ENCODE measurements at regions not wholly inside any gene's neighbourhood (a gene's known extent, or its start where the extent isn't known, plus 50 kb on each side); places are given as distances from the start of the nearest gene placed in this dataset.

DNA sequence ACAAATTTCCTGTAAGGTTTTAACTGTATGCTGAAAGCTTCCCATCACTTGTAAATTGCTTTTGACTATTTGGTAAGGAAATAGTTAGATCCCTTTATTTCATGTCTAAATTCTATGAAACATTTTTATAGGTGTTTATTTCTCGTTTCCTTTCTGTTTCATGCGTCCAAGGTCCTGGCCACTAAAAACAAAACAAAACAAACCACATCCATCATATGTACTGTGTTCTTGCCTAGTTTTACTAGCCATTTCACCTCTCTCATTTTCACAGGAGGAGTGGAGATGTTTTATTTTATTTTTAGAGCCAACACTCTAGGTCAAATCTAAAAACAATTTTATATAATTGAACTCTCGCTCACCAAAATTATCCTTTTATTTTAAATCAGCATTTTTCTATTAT is 375.2 kb upstream of the CTSO start:
- 88% methylated on average over 3 of the region's 3 CpGs for WGBS
- Histone ChIP-seq H3K27ac (replicated peaks in 1 of 4) (no peak overlapping the region), H3K36me3 (no peaks in the 10 kb centered on the region), H3K4me3 (no peak overlapping the region), H3K9me3 (no peaks in the 10 kb centered on the region), H3K27me3 (no peaks in the 10 kb centered on the region), H3K4me1 (no peaks in the 10 kb centered on the region)
- DNase-seq (ENCODE audit: extremely low spot score), result no peak
- TF ChIP-seq EP300 (IDR thresholded peaks at IDR 0.05), result no peak
- no peak for TF ChIP-seq POLR2AphosphoS5 (IDR thresholded peaks at IDR 0.05)
- TF ChIP-seq, protein P1, sequence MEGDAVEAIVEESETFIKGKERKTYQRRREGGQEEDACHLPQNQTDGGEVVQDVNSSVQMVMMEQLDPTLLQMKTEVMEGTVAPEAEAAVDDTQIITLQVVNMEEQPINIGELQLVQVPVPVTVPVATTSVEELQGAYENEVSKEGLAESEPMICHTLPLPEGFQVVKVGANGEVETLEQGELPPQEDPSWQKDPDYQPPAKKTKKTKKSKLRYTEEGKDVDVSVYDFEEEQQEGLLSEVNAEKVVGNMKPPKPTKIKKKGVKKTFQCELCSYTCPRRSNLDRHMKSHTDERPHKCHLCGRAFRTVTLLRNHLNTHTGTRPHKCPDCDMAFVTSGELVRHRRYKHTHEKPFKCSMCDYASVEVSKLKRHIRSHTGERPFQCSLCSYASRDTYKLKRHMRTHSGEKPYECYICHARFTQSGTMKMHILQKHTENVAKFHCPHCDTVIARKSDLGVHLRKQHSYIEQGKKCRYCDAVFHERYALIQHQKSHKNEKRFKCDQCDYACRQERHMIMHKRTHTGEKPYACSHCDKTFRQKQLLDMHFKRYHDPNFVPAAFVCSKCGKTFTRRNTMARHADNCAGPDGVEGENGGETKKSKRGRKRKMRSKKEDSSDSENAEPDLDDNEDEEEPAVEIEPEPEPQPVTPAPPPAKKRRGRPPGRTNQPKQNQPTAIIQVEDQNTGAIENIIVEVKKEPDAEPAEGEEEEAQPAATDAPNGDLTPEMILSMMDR (IDR thresholded peaks at IDR 0.05), result no peak
- no peak for TF ChIP-seq POLR2A (IDR thresholded peaks at IDR 0.05; ENCODE audit: low read depth)
- intact Hi-C loops (cut with DNase I), result no loop called here

DNA sequence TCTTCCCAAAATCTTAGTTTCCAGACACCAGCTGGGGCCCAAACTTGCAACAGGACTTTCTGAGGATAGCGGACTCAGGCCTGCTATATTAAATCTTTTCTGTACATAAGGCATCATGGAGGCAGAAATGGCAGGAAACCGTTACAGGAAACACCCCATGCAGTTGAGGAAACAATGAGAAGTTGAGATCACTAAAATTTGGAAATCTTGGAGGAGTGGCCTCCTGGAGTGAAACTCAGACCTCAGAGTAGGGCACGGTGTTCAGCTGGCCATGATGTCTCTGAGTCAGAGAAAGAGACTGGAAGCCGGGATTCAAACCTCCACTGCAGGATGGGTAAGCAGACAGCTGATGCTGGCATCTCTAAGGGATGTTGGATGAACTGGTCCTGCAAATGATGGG is 372.6 kb upstream of the CTSO start:
- H3K36me3 ChIP-seq, result no peaks in the 10 kb centered on the region
- no peaks in the 10 kb centered on the region for H3K4me1 ChIP-seq
- no peaks in the 10 kb centered on the region for H3K9me3 ChIP-seq
- WGBS, result 78% methylated on average over 3 of the region's 4 CpGs
- TF ChIP-seq POLR2AphosphoS5 (IDR thresholded peaks at IDR 0.05) (no peak), POLR2A (IDR thresholded peaks at IDR 0.05; ENCODE audit: low read depth) (no peak), EP300 (IDR thresholded peaks at IDR 0.05) (no peak)
- TF ChIP-seq, protein P1 (IDR thresholded peaks at IDR 0.05), result no peak
- DNase-seq (ENCODE audit: extremely low spot score), result no peak
- intact Hi-C loops (cut with DNase I), result no loop called here
- no peaks in the 10 kb centered on the region for H3K27me3 ChIP-seq
- H3K4me3 ChIP-seq, result no peak overlapping the region
- H3K27ac ChIP-seq (replicated peaks in 1 of 4), result no peak overlapping the region

DNA sequence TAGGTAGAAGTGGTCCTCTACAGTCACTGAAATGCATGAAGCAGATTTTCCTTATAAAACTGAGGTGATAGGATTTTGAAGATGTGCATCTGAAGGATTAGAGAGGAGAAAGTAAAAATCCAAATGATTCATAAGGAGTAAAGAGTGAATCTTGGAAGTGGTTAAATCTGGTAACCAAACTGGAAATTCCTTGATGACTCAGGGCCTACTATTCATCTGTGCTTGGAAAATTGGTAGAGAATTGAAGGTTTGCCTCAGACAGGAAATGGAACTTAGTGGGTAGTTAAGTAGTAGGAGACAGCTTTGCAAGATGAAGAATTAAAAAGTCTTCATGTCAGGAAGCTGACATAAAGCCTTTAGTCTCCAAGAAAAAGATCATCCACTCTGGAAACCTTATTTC is 368.9 kb upstream of the CTSO start:
- Histone ChIP-seq H3K4me1 (no peaks in the 10 kb centered on the region), H3K9me3 (peaks cover 0 to 1% (median 0%) of the 10 kb centered on the region in 4 donors), H3K4me3 (no peak overlapping the region), H3K27ac (replicated peaks in 1 of 4) (no peak overlapping the region), H3K27me3 (no peaks in the 10 kb centered on the region), H3K36me3 (no peaks in the 10 kb centered on the region)
- DNase-seq (ENCODE audit: extremely low spot score), result no peak
- intact Hi-C loops (cut with DNase I), result no loop called here
- TF ChIP-seq POLR2A (IDR thresholded peaks at IDR 0.05; ENCODE audit: low read depth) (no peak), POLR2AphosphoS5 (IDR thresholded peaks at IDR 0.05) (no peak), EP300 (IDR thresholded peaks at IDR 0.05) (no peak)
- TF ChIP-seq, protein P1 (IDR thresholded peaks at IDR 0.05), result no peak

DNA sequence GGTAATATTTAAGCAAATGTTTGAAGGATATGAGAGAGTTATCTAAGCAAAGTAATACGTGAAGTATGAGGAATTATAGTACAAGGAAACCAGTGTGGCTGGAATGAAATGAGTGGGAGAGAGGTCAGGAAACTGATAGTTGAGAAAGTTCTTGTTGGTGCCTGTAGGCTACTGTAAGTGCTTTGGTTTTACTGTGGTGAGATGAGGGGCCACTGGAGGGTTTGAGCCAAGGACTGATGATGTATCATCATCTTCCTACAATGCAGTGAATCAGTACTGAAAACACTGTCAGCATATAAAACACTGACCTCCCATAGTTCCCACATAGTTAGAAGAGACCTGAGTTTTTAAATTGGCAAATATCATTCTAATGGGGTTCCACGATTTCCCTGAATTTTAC is 367.5 kb upstream of the CTSO start:
- H3K9me3 ChIP-seq, result peaks cover 0 to 10% (median 3%) of the 10 kb centered on the region in 4 donors
- H3K36me3 ChIP-seq, result no peaks in the 10 kb centered on the region
- intact Hi-C loops (cut with DNase I), result no loop called here
- WGBS, result 87% methylated on average over 2 of the region's 2 CpGs
- DNase-seq (ENCODE audit: extremely low spot score), result no peak
- H3K4me1 ChIP-seq, result no peaks in the 10 kb centered on the region
- H3K27me3 ChIP-seq, result no peaks in the 10 kb centered on the region
- H3K4me3 ChIP-seq, result no peak overlapping the region
- TF ChIP-seq, protein P1 (IDR thresholded peaks at IDR 0.05), result no peak
- TF ChIP-seq POLR2A (IDR thresholded peaks at IDR 0.05; ENCODE audit: low read depth) (no peak), EP300 (IDR thresholded peaks at IDR 0.05) (no peak), POLR2AphosphoS5 (IDR thresholded peaks at IDR 0.05) (no peak)
- H3K27ac ChIP-seq (replicated peaks in 1 of 4), result no peak overlapping the region

DNA sequence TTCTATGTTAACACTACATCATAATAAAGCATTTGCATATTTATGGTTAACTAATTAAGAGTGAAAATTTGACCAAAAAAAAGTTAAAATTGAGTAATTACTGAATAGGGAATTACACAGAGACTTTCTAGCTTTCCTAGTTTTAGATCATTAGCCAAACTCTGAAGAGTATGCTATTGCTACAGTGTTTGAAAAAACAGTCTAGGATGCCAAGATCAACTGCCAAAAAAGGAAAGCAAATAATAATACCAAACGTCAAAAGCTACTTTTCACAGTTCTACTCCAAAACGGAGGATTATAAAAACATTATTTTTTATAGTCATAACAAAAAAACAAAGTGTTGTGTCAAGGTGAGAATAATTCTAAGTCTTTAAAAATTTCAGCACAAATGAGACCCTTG is 359.8 kb upstream of the CTSO start:
- no peaks in the 10 kb centered on the region for H3K27me3 ChIP-seq
- H3K4me1 ChIP-seq, result peaks cover 0 to 17% (median 8%) of the 10 kb centered on the region in 4 donors
- 26% methylated on average over 2 of the region's 2 CpGs for WGBS
- H3K4me3 ChIP-seq, result no peak overlapping the region
- H3K36me3 ChIP-seq, result no peaks in the 10 kb centered on the region
- TF ChIP-seq EP300 (IDR thresholded peaks at IDR 0.05), result no peak
- TF ChIP-seq POLR2AphosphoS5 (IDR thresholded peaks at IDR 0.05), result no peak
- TF ChIP-seq POLR2A (IDR thresholded peaks at IDR 0.05; ENCODE audit: low read depth), result no peak
- TF ChIP-seq, protein P1 (IDR thresholded peaks at IDR 0.05), result no peak
- intact Hi-C loops (cut with DNase I), result no loop called here
- no peak overlapping the region for H3K27ac ChIP-seq (replicated peaks in 1 of 4)
- H3K9me3 ChIP-seq, result peaks cover 0 to 10% (median 3%) of the 10 kb centered on the region in 4 donors
- no peak for DNase-seq (ENCODE audit: extremely low spot score)

All from esophagus muscularis mucosa (tissue), 4 donors.